H4 (cell line): ENCODE measurements at regions not wholly inside any gene's neighbourhood (a gene's known extent, or its start where the extent isn't known, plus 50 kb on each side); places are given as distances from the start of the nearest gene placed in this dataset.

ENCODE experiments used
- DNase-seq: peaks from one replicate; pipeline ENCODE4 v3.0.0-alpha.2; 2015; ENCODE audit warnings: low spot score

- no peak for DNase-seq
These were observed 367.7 kb upstream of the NEGR1 start for GRCh38 chr1:72649991-72650390.

- DNase-seq, result no peak
These were observed 367.0 kb upstream of the NEGR1 start for GRCh38 chr1:72649211-72649888.

- DNase-seq, result no peak
These were observed 366.1 kb upstream of the NEGR1 start for GRCh38 chr1:72648465-72648864.

- DNase-seq, result no peak
These were observed 360.8 kb upstream of the NEGR1 start for GRCh38 chr1:72643142-72643541.

GRCh38 chr1:72637593-72637992 is 355.3 kb upstream of the NEGR1 start:
- DNase-seq, result no peak

GRCh38 chr1:72636631-72637030 is 354.3 kb upstream of the NEGR1 start:
- no peak for DNase-seq

- peak; percentile 70 for DNase-seq
These were observed 353.4 kb upstream of the NEGR1 start for GRCh38 chr1:72635719-72636118.

- DNase-seq, result peak; percentile 48
These were observed 352.6 kb upstream of the NEGR1 start for GRCh38 chr1:72634946-72635345.

GRCh38 chr1:72631449-72631848 is 349.1 kb upstream of the NEGR1 start:
- no peak for DNase-seq

GRCh38 chr1:72623299-72623708 is 341.0 kb upstream of the NEGR1 start:
- DNase-seq, result peak; percentile 68

GRCh38 chr1:72620453-72620852 is 338.1 kb upstream of the NEGR1 start:
- DNase-seq, result no peak

GRCh38 chr1:72606216-72606810 is 324.0 kb upstream of the NEGR1 start:
- DNase-seq, result no peak

- no peak for DNase-seq
These were observed 318.8 kb upstream of the NEGR1 start for GRCh38 chr1:72601035-72601674.

GRCh38 chr1:72586023-72586685 is 303.8 kb upstream of the NEGR1 start:
- DNase-seq, result no peak

- no peak for DNase-seq
These were observed 297.3 kb upstream of the NEGR1 start for GRCh38 chr1:72579629-72580028.

- DNase-seq, result no peak
These were observed 288.5 kb upstream of the NEGR1 start for GRCh38 chr1:72570815-72571214.

- DNase-seq, result no peak
These were observed 285.8 kb upstream of the NEGR1 start for GRCh38 chr1:72568113-72568512.

GRCh38 chr1:72567521-72567920 is 285.2 kb upstream of the NEGR1 start:
- no peak for DNase-seq

GRCh38 chr1:72564749-72565148 is 282.4 kb upstream of the NEGR1 start:
- DNase-seq, result no peak

- peak; percentile 74 for DNase-seq
These were observed 275.2 kb upstream of the NEGR1 start for GRCh38 chr1:72557446-72558049.

- no peak for DNase-seq
These were observed 265.1 kb upstream of the NEGR1 start for GRCh38 chr1:72547412-72547811.

GRCh38 chr1:72540674-72541073 is 258.3 kb upstream of the NEGR1 start:
- DNase-seq, result no peak
